ENCODE measurements at regions not wholly inside any gene's neighbourhood (a gene's known extent, or its start where the extent isn't known, plus 50 kb on each side); places are given as distances from the start of the nearest gene placed in this dataset.

GRCh38 chr1:83756984-83757717, 241.8 kb downstream of the TTLL7 start:
- Histone ChIP-seq H3K36me3 (no peaks in the 10 kb centered on the region), H3K4me1 (peaks cover 0 to 4% (median 0%) of the 10 kb centered on the region in 9 donors), H3K27me3 (no peaks in the 10 kb centered on the region), H3K9me3 (no peaks in the 10 kb centered on the region), H3K4me3 (no peak overlapping the region), H3K27ac (no peak overlapping the region)
- ATAC-seq (peak in 1 of 8 donors; percentile 39), DNase-seq (no peak)
- TF ChIP-seq CTCF (IDR thresholded peaks at IDR 0.05) = no peak
- intact Hi-C loops (cut with DNase I) = no loop called here
- WGBS, 2 donors = 91 to 94% methylated on average over 8 of the region's 8 CpGs

GRCh38 chr1:83751602-83752001, 247.3 kb downstream of the TTLL7 start:
- no peak for DNase-seq
- Histone ChIP-seq H3K4me1 (no peaks in the 10 kb centered on the region), H3K27ac (no peak overlapping the region), H3K9me3 (peaks cover 0 to 5% (median 0%) of the 10 kb centered on the region in 11 donors), H3K27me3 (no peaks in the 10 kb centered on the region), H3K36me3 (no peaks in the 10 kb centered on the region), H3K4me3 (no peak overlapping the region)
- no peak for ATAC-seq
- intact Hi-C loops (cut with DNase I) = no loop called here
- TF ChIP-seq CTCF (IDR thresholded peaks at IDR 0.05) = no peak
- WGBS, 2 donors = 88 to 91% methylated on average over 2 of the region's 2 CpGs

- WGBS, 2 donors = 75 to 76% methylated on average over 1 of the region's 1 CpG
- H3K36me3 ChIP-seq = no peaks in the 10 kb centered on the region
- DNase-seq (no peak), ATAC-seq (no peak)
- no peaks in the 10 kb centered on the region for H3K4me1 ChIP-seq
- H3K9me3 ChIP-seq = peaks cover 0 to 5% (median 0%) of the 10 kb centered on the region in 11 donors
- no peak overlapping the region for H3K27ac ChIP-seq
- TF ChIP-seq CTCF (IDR thresholded peaks at IDR 0.05) = no peak
- no peak overlapping the region for H3K4me3 ChIP-seq
- H3K27me3 ChIP-seq = no peaks in the 10 kb centered on the region
- intact Hi-C loops (cut with DNase I) = no loop called here
These were observed 248.7 kb downstream of the TTLL7 start for GRCh38 chr1:83750201-83750600.

GRCh38 chr1:83747853-83748482, 251.0 kb downstream of the TTLL7 start:
- Histone ChIP-seq H3K9me3 (peaks cover 0 to 5% (median 0%) of the 10 kb centered on the region in 11 donors), H3K36me3 (no peaks in the 10 kb centered on the region), H3K27ac (no peak overlapping the region), H3K4me3 (no peak overlapping the region), H3K4me1 (no peaks in the 10 kb centered on the region), H3K27me3 (no peaks in the 10 kb centered on the region)
- ATAC-seq (no peak), DNase-seq (no peak)
- no peak for TF ChIP-seq CTCF (IDR thresholded peaks at IDR 0.05)
- 81 to 88% methylated on average over 4 of the region's 4 CpGs for WGBS, 2 donors
- intact Hi-C loops (cut with DNase I) = no loop called here
